RWPE2 (cell line): ENCODE measurements at regions not wholly inside any gene's neighbourhood (a gene's known extent, or its start where the extent isn't known, plus 50 kb on each side); places are given as distances from the start of the nearest gene placed in this dataset.

ENCODE experiments used
- ATAC-seq: fragments of 200-7000 bp; cut with Tn5 transposase; 3 replicates; pipeline ENCODE4 v1.9.1; 2021; ENCODE audit warnings: low read depth
- DNase-seq: peaks from one replicate; pipeline ENCODE4 v3.0.0-alpha.2; 2020; ENCODE audit warnings: low spot score
- H3K27ac ChIP-seq: fragments of 450-650 bp; 2 replicates; pipeline ENCODE4 v1.5.1; 2017; ENCODE audit warnings: mild to moderate bottlenecking; ENCODE audit not compliant: poor library complexity, severe bottlenecking
- H3K27me3 ChIP-seq: fragments of 250-450 bp; sonication (Bioruptor Pico); 2 replicates; pipeline ENCODE4 v1.5.1; 2021; ENCODE audit warnings: mild to moderate bottlenecking, moderate library complexity; ENCODE audit not compliant: insufficient read depth, poor library complexity, severe bottlenecking
- H3K36me3 ChIP-seq: fragments of 250-450 bp; sonication (Bioruptor Pico); 2 replicates; pipeline ENCODE4 v1.5.1; 2020; ENCODE audit warnings: low read depth, mild to moderate bottlenecking, moderate library complexity
- H3K4me1 ChIP-seq: fragments of 250-450 bp; sonication (Bioruptor Pico); 2 replicates; pipeline ENCODE4 v1.5.1; 2021; ENCODE audit warnings: mild to moderate bottlenecking, moderate library complexity; ENCODE audit not compliant: insufficient read depth, poor library complexity, severe bottlenecking
- H3K4me3 ChIP-seq: fragments of 250-450 bp; sonication (Bioruptor Pico); 2 replicates; pipeline ENCODE4 v1.5.1; 2021; ENCODE audit warnings: mild to moderate bottlenecking, moderate library complexity; ENCODE audit not compliant: severe bottlenecking
- H3K9me3 ChIP-seq: fragments of 250-450 bp; sonication (Bioruptor Pico); 2 replicates; pipeline ENCODE4 v1.5.1; 2021; ENCODE audit warnings: mild to moderate bottlenecking, moderate library complexity; ENCODE audit not compliant: severe bottlenecking
- TF ChIP-seq, protein P1 (sequence below): fragments of 450-650 bp; IDR thresholded peaks from one replicate; pipeline ENCODE4 v1.5.1; 2017; ENCODE audit warnings: mild to moderate bottlenecking, moderate library complexity; ENCODE audit not compliant: poor library complexity, severe bottlenecking

DNA sequence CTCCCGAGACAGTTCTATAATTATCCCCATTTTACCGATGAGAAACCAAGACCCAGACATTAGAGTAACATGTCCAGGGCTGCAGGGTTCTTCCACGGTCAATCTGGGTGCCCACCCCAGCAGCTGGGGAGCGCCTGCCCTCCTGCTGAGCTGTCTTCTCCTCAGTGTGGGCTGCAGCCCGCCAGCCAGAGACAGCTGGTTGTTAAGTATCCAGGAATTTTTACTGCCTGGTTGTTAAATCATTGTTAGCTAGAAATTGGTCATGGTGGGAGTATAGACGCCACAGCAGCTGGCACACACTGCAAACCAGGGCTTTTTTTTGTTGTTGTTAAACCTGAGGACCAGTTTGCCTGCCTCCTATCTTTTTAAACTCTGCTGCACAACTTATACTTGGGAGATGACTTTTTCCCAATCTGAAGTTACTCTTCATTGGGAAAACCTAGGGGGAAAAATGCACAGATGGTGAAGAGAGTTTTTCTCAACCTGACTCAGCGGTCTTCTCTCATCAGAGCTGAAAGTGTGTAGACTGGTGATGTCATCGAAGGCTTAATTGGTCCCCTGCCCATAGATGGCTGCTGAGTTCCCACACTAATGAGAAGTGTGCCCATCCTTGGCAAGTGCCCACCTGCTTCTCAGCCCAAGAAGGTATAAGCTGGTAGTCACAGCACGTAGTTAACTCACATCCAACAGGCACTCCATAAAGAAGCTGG is 208.6 kb downstream of the DRD1 start:
- Histone ChIP-seq H3K27me3 (peaks cover 5% of the 10 kb centered on the region), H3K36me3 (no peaks in the 10 kb centered on the region), H3K27ac (no peak overlapping the region), H3K4me1 (no peaks in the 10 kb centered on the region), H3K4me3 (no peak overlapping the region), H3K9me3 (no peaks in the 10 kb centered on the region)
- DNase-seq = no peak
- TF ChIP-seq, protein P1, sequence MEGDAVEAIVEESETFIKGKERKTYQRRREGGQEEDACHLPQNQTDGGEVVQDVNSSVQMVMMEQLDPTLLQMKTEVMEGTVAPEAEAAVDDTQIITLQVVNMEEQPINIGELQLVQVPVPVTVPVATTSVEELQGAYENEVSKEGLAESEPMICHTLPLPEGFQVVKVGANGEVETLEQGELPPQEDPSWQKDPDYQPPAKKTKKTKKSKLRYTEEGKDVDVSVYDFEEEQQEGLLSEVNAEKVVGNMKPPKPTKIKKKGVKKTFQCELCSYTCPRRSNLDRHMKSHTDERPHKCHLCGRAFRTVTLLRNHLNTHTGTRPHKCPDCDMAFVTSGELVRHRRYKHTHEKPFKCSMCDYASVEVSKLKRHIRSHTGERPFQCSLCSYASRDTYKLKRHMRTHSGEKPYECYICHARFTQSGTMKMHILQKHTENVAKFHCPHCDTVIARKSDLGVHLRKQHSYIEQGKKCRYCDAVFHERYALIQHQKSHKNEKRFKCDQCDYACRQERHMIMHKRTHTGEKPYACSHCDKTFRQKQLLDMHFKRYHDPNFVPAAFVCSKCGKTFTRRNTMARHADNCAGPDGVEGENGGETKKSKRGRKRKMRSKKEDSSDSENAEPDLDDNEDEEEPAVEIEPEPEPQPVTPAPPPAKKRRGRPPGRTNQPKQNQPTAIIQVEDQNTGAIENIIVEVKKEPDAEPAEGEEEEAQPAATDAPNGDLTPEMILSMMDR = no peak
- ATAC-seq = no peak

DNA sequence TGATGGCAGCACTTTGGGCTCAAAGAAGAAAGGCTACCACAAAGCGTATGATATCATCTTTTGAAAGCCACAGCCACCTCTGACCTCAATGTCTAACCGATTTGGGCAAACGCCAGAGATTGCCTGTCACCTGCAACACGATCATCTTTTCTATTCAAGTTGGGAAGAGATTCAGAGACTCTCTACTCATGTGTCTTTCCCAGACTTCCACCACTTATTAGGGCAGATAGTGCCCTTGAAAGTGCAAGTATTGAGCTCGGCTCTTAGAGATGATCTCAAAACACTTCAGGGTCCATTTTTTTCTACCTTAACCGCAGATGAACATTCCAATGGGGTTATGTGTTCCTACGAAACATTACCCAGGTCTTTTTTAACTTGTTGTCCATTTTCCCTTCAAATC is 213.7 kb downstream of the DRD1 start:
- H3K27me3 ChIP-seq = no peaks in the 10 kb centered on the region
- ATAC-seq = peak; percentile 33; the same call in 1 of the 3 replicates
- no peaks in the 10 kb centered on the region for H3K9me3 ChIP-seq
- no peak overlapping the region for H3K4me3 ChIP-seq
- no peaks in the 10 kb centered on the region for H3K4me1 ChIP-seq
- H3K36me3 ChIP-seq = no peaks in the 10 kb centered on the region
- no peak for DNase-seq
- TF ChIP-seq, protein P1 = no peak
- no peak overlapping the region for H3K27ac ChIP-seq

DNA sequence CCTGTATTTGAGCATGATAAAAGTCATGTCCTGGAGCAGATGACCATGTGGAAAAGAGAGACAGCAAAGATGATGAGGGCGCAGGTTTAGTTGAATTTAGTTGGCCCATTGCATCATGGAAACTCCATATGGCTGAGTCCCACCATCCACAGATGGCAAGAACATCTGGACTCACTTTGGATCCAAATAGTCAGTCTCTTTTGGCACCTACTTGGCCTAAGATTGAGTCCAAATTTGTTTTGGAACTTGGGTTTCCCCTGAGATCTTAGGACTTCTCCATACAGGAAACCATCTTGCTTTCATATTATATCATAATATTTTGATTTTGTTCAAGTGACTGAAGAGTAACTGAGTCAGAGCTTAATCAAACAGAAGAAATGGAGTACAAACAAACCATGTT is 217.5 kb downstream of the DRD1 start:
- no peak for DNase-seq
- TF ChIP-seq, protein P1 = no peak
- Histone ChIP-seq H3K9me3 (no peaks in the 10 kb centered on the region), H3K4me3 (no peak overlapping the region), H3K4me1 (no peaks in the 10 kb centered on the region), H3K27me3 (no peaks in the 10 kb centered on the region), H3K36me3 (no peaks in the 10 kb centered on the region), H3K27ac (no peak overlapping the region)
- ATAC-seq = no peak

DNA sequence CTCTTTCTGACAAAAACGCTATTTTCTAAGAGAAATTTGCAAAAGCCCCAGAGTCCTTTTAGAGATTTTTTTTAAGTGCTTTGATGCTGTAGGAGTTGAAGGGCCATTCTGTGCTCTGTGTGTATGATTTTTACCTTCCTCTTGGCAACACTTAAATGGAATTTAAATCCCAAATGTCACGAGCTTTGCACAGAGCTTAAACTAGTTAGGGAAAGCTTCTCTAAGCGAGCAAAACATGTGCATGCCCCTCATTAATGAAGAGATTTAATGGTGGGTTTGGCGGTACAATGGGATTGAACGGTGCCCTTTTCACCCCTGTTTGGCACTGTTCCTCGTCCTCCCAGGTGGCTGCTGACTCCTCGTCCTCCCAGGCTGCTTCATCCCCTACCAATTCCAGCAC is 220.7 kb downstream of the DRD1 start:
- TF ChIP-seq, protein P1 = no peak
- Histone ChIP-seq H3K4me1 (no peaks in the 10 kb centered on the region), H3K27me3 (no peaks in the 10 kb centered on the region), H3K9me3 (no peaks in the 10 kb centered on the region), H3K4me3 (no peak overlapping the region), H3K36me3 (no peaks in the 10 kb centered on the region), H3K27ac (no peak overlapping the region)
- DNase-seq (no peak), ATAC-seq (no peak)

DNA sequence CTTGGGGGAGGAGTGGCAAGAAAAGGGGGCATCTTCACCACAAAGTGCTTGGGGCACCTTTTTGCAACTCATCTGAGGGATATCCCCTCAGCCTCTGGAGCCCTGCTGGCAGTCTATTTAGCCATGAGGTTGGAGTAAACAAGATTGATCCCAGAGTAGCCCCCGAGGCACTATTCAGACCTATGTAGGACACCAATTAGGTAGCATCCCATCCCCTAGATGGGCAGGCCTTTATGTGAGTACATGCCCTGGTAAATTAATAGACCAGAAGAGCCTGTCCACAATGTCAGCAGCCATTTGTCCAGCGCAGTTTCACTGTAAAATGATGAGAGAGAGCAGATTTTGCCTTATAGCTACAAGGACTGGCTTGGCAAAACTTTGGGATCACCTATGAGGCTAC is 221.4 kb downstream of the DRD1 start:
- Histone ChIP-seq H3K36me3 (no peaks in the 10 kb centered on the region), H3K27me3 (no peaks in the 10 kb centered on the region), H3K4me3 (no peak overlapping the region), H3K27ac (no peak overlapping the region), H3K9me3 (no peaks in the 10 kb centered on the region), H3K4me1 (no peaks in the 10 kb centered on the region)
- DNase-seq (no peak), ATAC-seq (no peak)
- TF ChIP-seq, protein P1 = no peak
